Esophagus squamous epithelium (tissue), 5 donors: ENCODE measurements at regions not wholly inside any gene's neighbourhood (a gene's known extent, or its start where the extent isn't known, plus 50 kb on each side); places are given as distances from the start of the nearest gene placed in this dataset.
A peak's percentile ranks its signal among the peaks of the same experiment; 100 is the strongest.

Source experiments
- DNase-seq: peaks from one replicate; lab custom pipeline; 2025; lab: John Stamatoyannopoulos, UW
- H3K27ac ChIP-seq, 4 donors: fragments of 200-600 bp; sonication (generic); one replicate each; pipeline ENCODE4 v1.5.1; 2016 to 2019; ENCODE audit warnings: mild to moderate bottlenecking in 1 of 4
- H3K27me3 ChIP-seq, 4 donors: fragments of 200-600 bp; sonication (generic); 1 replicate in 3 of 4; 2 replicates in 1 of 4; pipeline versions ENCODE4 v1.5.1 to v1.6.0; 2017 to 2021; ENCODE audit warnings: antibody characterized with exemption in 1 of 4
- H3K36me3 ChIP-seq, 3 donors: fragments of 200-600 bp; sonication (generic); one replicate each; pipeline ENCODE4 v1.5.1; 2016 to 2019
- H3K4me1 ChIP-seq, 3 donors: fragments of 200-600 bp; sonication (generic); one replicate each; pipeline ENCODE4 v1.5.1; 2017 to 2019
- H3K4me3 ChIP-seq, 4 donors: fragments of 200-600 bp; sonication (generic); 1 replicate in 3 of 4; 2 replicates in 1 of 4; pipeline ENCODE4 v1.5.1; 2016 to 2019; ENCODE audit warnings: mild to moderate bottlenecking in 2 of 4, moderate library complexity in 1 of 4
- H3K9me3 ChIP-seq, 3 donors: fragments of 200-600 bp; sonication (generic); one replicate each; pipeline ENCODE4 v1.5.1; 2016 to 2019
- POLR2A ChIP-seq, 4 donors: fragments of 450-650 bp; IDR thresholded peaks; one replicate each; pipeline ENCODE4 v1.6.1; 2017; ENCODE audit warnings: antibody characterized with exemption in 4 of 4, mild to moderate bottlenecking in 4 of 4, moderate library complexity in 3 of 4
- WGBS, 2 donors: methylation state at CpG; one replicate each; pipeline ENCODE4 v1.1.5; 2018; 5-methylcytosine and 5-hydroxymethylcytosine counted together
- intact Hi-C: fragments of 100-400 bp; cut with DNase I; formaldehyde crosslinking; loops from one replicate; pipeline ENCODE4 v1.15.0; 2022
- TF ChIP-seq, protein P1 (sequence below), 6 experiments: fragments of 450-650 bp in 4 of 6; fragments of 200-600 bp in 2 of 6; sonication (generic) in 2 of 6; IDR thresholded peaks; one replicate each; pipeline ENCODE4 v1.5.1; 2016 to 2019; ENCODE audit warnings: antibody characterized with exemption in 6 of 6, mild to moderate bottlenecking in 4 of 6, moderate library complexity in 4 of 6
- donor health status: DM: yes; HTN: yes; CAD: no.

DNA sequence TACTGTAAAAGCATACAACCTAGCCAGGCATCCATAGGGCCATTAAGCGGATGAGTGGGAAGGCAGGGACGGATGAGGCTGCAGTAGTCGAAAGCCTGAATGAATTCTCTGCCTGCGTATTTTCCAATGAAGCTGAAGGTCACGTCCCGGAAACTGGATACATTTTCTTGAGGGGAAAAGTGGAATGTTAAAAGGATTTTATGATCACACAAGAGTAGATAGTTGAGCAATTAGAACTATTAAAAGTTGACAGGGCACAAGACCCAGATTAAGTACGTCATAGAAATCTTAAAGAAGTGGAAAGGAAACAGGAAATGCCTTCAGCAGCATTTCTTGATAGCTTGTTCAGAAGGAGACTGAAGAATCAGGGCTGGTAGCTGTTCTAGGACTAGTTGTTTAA lies 98.3 kb upstream of the CXXC4 start:
- WGBS, 2 donors: 62 to 63% methylated on average over 7 of the region's 7 CpGs
- Histone ChIP-seq H3K9me3 (no peaks in the 10 kb centered on the region), H3K4me1 (no peaks in the 10 kb centered on the region)

GRCh38 chr4:104596189-104596588 lies 101.5 kb upstream of the CXXC4 start:
- intact Hi-C loops: no loop called here
- H3K36me3 ChIP-seq: no peaks in the 10 kb centered on the region
- H3K27ac ChIP-seq: no peak overlapping the region
- 76% methylated on average over 5 of the region's 5 CpGs for WGBS, 2 donors
- no peak overlapping the region for H3K4me3 ChIP-seq
- H3K27me3 ChIP-seq: no peaks in the 10 kb centered on the region
- H3K4me1 ChIP-seq: no peaks in the 10 kb centered on the region
- no peak for DNase-seq
- TF ChIP-seq, protein P1, sequence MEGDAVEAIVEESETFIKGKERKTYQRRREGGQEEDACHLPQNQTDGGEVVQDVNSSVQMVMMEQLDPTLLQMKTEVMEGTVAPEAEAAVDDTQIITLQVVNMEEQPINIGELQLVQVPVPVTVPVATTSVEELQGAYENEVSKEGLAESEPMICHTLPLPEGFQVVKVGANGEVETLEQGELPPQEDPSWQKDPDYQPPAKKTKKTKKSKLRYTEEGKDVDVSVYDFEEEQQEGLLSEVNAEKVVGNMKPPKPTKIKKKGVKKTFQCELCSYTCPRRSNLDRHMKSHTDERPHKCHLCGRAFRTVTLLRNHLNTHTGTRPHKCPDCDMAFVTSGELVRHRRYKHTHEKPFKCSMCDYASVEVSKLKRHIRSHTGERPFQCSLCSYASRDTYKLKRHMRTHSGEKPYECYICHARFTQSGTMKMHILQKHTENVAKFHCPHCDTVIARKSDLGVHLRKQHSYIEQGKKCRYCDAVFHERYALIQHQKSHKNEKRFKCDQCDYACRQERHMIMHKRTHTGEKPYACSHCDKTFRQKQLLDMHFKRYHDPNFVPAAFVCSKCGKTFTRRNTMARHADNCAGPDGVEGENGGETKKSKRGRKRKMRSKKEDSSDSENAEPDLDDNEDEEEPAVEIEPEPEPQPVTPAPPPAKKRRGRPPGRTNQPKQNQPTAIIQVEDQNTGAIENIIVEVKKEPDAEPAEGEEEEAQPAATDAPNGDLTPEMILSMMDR (IDR thresholded peaks at IDR 0.05): no peak
- TF ChIP-seq POLR2A (IDR thresholded peaks at IDR 0.05): no peak
- no peaks in the 10 kb centered on the region for H3K9me3 ChIP-seq

More for the DNA sequence above, 98.3 kb upstream of the CXXC4 start:
- H3K36me3 ChIP-seq: no peaks in the 10 kb centered on the region
- no peak overlapping the region for H3K27ac ChIP-seq
- intact Hi-C loops: no loop called here
- H3K27me3 ChIP-seq: no peaks in the 10 kb centered on the region
- H3K4me3 ChIP-seq: peak overlapping the region in 1 of 4 donors; percentile 10
- no peak for TF ChIP-seq POLR2A (IDR thresholded peaks at IDR 0.05)
- TF ChIP-seq, protein P1 (IDR thresholded peaks at IDR 0.05): no peak
- DNase-seq: no peak

DNA sequence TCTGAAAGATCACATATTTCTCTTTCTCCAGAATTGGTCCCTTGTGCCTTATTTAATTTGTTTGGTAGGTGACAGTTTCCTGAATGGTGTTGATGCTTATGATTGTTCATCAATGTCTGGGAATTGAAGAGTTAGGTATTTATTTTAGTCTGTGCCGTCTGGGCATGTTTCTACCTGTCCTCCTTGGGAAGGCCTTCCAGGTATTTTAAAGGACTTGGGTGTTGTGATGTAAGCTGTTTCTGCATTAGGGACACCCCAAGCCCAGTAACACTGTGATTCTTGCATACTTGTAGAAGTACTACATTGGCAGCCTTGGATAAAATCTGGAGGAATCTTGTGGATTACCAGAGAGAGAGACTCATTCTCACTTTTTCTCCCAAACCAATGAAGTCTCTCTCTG lies 120.8 kb upstream of the CXXC4 start:
- no peaks in the 10 kb centered on the region for H3K36me3 ChIP-seq
- DNase-seq: no peak
- no peak overlapping the region for H3K27ac ChIP-seq
- 27 to 44% methylated on average over 1 of the region's 1 CpG for WGBS, 2 donors
- no peaks in the 10 kb centered on the region for H3K27me3 ChIP-seq
- no peak overlapping the region for H3K4me3 ChIP-seq
- H3K4me1 ChIP-seq: no peaks in the 10 kb centered on the region
- H3K9me3 ChIP-seq: no peaks in the 10 kb centered on the region
- TF ChIP-seq, protein P1 (IDR thresholded peaks at IDR 0.05): no peak
- TF ChIP-seq POLR2A (IDR thresholded peaks at IDR 0.05): no peak
- intact Hi-C loops: no loop called here

DNA sequence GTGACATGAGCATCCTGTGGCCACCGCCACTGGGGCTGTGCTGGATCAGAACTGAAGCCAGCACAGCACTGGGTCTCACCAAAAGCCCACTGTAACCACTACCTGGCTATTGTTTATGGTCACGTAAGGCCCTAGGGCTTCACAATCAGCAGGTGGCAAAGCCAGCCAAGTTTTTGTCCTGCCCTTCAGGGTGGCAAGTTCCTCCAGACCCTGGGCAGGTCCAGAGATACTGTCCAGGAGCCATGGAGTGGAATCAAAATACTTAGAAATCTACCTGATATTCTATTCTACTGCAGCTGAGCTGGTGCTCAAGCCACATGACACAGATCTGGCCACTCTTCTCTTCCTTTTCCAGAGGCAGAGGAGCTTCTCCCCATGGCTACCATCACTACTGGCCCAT lies 121.2 kb upstream of the CXXC4 start:
- intact Hi-C loops: no loop called here
- no peak overlapping the region for H3K27ac ChIP-seq

DNA sequence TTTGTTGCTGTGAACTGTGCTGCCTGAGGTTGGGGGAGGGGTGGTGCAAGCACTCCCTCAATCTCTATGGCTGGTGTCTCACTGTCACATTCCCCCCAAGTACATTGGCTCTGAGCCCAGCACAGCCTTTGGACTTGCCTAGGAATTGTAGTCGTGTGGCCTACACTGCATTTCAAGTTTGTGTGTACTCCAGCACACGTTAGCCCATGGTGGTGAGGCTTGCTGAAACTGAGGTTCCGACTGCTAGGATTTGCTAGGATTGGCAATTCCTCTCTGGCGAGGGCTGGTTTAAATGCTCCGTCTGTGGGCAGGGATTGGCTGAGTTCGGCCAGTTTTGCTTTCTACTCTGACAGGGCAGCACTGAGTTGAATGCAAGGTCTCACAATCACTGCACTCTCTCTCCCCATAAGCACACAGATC lies 121.7 kb upstream of the CXXC4 start:
- DNase-seq: no peak
- Histone ChIP-seq H3K27ac (no peak overlapping the region), H3K4me3 (no peak overlapping the region), H3K27me3 (no peaks in the 10 kb centered on the region), H3K9me3 (no peaks in the 10 kb centered on the region), H3K4me1 (no peaks in the 10 kb centered on the region), H3K36me3 (no peaks in the 10 kb centered on the region)
- TF ChIP-seq, protein P1 (IDR thresholded peaks at IDR 0.05): no peak
- no peak for TF ChIP-seq POLR2A (IDR thresholded peaks at IDR 0.05)
- 50% methylated on average over 6 of the region's 6 CpGs; no CpG with 5 or more reads in 1 of the 2 donors for WGBS, 2 donors
- intact Hi-C loops: no loop called here

More for the DNA sequence above, 121.2 kb upstream of the CXXC4 start:
- Histone ChIP-seq H3K4me1 (no peaks in the 10 kb centered on the region), H3K27me3 (no peaks in the 10 kb centered on the region), H3K36me3 (no peaks in the 10 kb centered on the region), H3K4me3 (no peak overlapping the region), H3K9me3 (no peaks in the 10 kb centered on the region)
- WGBS, 2 donors: 80 to 92% methylated on average over 1 to 2 of the region's 2 CpGs
- TF ChIP-seq POLR2A (IDR thresholded peaks at IDR 0.05): no peak
- TF ChIP-seq, protein P1 (IDR thresholded peaks at IDR 0.05): no peak
- no peak for DNase-seq
